ENCODE measurements at regions not wholly inside any gene's neighbourhood (a gene's known extent, or its start where the extent isn't known, plus 50 kb on each side); places are given as distances from the start of the nearest gene placed in this dataset.
"Not testable (repeated sequence)": the region's sequence is repeated elsewhere in the genome, so short reads cannot be mapped to it uniquely, and the experiment has no call there.

DNA sequence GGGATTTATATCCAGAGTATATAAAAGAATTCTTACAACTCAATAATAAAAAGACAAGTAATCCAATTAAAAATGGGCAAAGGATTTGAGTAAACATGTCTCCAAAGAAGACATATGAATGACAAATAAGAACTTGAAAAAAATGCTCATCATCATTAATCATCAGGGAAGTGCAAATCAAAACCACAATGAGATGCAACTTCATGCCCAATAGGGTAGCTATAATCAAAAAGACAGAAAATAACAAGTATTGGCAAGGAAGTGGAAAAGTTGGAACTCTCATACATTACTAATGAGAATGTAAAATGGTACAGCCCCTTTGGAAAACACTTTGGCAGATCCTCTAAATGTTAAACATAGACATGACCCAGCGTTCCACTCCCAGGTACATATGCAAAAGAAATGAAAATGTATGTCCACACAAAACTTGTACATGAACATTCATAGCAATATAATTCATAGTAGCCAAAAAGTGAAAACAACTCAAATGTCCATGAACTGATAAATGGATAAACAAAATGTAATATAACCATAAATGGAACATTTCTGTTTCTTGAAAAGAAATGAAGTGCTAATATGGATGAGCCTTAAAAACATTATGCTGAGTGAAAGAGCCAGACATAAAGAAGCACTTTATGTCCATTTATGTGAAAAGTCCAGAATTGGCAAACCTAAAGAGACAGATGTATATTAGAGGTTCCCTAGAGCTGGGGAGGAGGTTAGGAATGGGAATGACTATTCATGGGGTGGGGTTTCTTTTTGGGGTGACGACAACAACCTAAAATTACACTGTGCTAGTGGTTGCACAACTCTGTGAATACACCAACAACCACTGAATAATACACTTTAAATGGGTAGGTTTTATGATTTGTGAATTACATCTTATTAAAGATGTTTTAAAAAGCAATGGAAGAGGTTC lies 259.7 kb downstream of the RHOU start:
- no peak for DNase-seq

DNA sequence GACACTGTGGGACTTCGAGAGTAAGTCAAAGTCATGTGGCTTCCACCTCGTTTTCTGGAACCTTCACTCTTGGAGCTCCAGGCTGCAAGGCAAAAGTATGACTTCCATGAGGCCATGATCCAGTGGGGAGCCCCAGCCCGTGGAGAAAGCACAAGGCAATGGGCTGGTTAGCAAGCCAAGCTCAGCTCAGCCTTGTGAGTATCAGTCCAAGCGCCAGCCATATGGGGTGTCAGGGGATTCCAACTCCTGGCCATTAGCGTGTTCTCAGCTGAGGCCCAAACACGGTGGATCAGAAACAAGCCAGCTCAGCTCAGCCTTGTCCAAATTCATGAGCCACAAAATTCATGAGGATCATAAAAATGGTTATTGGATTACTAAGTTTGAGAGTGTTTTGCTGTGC lies 261.0 kb downstream of the RHOU start:
- no peak for DNase-seq

DNA sequence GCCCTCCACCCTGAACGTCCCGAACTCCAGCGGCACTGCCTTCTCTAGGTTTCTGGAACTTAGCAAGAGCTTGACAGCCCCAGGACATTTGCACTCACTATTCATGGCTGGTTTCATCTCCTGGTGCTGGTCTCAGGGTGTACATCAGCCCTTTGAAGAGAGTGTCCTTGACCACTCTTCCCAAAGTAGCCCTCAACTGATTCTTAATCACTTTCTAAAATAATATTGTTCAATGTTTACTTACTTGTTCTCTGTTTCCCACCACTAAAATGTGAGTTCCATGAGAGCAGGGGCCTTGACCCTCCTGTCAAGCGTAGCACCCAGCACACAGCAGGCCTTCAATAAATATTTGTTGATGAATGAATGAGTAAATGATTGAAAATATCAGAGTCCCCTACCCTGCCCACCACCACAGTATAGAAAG lies 262.5 kb downstream of the RHOU start:
- DNase-seq = no peak

DNA sequence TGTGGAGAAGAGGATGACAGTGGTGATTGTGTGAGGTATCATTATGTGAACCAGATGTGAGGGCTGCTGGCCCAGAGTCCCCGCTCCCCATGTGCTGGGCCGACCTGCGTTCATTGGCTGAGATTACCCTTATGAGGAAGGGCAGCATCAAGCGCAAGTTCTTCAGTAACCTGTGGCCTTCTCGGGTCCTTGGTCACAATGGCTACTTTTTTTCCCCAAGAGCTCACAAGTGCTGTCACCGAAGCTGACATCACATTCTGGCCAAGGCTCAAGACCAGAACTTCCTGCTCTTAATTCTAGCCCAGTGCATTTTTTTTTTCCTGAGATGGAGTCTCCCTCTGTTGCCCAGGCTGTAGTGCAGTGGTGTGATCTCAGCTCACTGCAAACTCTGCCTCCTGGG lies 262.9 kb downstream of the RHOU start:
- DNase-seq = no peak

DNA sequence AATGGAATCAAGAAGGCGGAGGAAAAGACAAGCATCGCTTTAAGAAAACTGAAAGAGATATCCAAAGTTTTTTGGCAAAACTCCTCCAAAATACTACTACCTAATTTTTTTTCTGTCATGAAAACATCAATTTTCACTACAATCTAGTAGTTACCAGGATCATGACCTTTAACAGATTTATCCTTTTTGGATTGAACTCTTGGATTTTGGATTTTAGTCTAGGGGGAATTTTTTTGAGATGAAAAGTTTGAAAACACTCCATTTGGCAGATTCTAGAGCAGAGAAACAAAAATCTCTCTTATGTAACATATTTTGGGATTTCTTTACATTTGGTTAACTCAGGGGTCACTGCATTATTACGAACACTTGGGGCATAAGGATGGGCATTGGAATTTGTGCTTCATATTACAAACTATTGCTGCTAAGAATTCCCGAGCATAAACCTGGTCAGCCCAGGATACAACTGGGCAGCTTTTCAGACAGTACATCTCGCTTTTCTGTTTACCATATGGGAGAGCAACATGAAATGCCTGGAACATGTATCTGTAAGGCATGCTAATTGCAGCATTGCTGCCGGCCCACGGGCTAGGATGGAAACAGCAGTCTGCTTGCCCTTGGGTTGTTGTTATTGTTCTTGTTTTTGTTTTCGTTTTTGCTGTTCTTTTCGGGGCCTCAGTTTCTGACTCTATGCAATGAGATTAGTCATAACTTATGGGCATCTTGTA lies 264.3 kb downstream of the RHOU start:
- no peak for DNase-seq

DNA sequence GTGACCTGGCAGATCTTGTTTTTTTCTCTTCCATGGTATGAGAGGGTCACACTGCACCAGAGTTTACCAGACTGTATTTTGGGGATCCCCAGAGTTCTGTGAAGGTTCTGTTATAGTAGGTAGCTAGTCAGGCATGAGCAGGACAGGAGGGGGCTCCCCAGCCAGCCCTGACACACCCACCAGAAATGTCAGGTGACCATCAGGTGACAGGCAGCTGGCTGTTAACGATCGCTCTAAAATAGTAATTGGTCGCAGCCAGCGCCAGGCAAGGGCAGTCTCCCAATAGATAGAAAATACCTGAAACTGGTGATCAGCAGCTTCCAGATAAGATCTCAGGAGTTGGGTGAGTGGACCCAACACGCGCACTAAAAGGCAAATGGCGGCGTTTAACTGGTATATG lies 264.9 kb downstream of the RHOU start:
- no peak for DNase-seq

DNA sequence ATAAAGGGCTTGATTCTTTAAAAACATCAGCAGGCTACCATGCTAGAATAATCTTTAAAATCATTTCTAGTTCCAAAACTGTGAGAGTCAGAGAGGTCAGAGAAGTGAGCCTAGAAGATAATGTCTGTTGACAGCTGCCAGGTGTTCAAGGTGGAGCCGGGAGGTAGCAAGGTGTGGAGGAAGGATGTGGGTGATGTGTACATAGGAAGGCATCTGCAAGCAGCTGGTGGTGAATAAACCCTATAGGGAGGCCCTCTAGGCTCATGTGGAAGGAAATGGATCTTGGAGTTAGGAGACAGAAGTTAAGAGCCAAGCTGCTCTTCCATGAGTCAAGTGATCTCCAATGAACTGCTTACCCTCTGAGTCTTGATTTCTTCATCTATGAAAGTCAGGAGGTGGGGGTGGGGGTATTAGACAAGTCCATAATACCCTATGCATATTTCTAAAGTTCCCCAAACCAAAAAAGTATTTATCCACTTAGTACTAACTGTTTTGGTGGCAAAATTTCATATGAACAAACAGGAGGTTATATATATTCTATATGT lies 266.3 kb downstream of the RHOU start:
- DNase-seq = no peak

DNA sequence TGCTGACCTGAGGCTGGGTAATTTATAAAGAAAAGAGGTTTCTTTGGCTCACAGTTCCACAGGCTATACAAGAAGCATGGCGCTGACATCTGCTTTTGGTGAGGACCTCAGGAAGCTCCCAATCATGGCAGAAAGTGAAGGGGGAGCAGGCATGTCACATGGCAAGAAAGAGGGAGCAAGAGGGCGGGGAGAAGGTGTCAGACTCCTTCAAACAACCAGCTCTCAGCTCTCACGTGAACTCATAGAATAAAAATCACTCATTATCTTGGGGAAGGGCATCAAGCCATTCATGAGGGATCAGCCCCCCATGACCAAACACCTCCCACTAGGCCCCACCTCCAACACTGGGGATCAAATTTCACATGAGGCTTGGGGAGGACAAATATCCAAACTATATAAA lies 266.8 kb downstream of the RHOU start:
- no peak for DNase-seq

DNA sequence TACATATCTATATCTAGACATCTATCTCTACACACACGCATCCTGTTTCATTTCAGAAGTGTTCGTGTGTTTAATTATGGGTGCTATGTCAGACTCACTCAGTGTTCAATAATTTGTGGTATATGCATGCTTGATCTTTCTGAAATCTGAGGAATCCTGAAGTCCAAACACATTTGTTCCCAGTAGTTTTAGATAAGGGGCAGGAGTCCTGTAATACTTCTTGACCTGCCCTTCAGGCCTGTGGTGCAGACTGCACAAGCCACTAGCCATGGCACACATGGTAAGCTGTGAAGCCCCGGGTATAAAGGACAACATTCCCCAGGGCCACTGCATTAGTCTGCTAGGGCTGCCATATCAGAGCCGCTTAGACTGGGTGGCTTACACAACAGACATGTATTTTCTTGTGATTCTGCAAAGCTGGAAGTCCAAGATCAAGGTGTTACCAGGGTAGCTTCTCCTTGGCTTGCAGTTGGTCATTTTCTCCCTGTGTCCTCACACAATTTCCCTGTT lies 267.2 kb downstream of the RHOU start:
- DNase-seq = no peak

DNA sequence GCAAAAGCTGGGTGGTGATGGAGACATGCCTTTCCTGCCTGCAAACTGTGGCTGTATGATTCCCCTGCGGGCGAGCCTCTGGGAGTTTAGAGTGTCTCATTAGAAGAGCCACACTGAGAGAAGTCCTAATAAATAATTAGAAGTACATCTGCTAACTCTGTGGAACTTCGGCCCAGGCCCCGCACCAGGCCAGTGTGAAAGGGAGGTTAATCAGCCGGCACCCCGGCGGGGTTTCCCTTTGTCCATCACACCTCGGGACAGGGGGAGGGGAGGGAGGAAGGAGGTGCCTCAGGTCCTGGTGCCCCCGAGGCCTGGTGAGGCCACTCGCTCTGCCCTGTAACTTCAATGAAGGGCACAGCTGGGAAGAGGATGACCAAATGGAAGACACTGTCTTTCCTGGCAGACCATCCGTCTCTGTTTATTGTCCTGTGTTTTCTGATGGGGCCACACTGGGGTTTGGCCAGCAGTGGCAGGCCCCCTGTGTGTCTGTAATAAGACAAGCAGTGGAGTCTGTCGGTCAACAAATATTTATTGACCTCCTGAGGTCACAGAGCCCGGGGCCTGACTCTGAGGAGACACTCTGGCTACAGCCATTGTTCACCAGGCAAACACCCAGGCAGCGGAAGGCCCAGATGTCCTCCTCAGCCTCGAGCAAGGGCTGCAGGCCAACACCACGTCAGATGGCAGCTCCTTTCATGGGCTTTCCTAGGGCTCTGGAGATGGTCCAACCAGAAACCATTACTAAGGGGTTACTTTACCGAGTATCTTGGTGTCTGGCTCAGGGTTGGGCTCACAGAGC lies 267.5 kb upstream of the RAB4A start:
- no peak for DNase-seq

DNA sequence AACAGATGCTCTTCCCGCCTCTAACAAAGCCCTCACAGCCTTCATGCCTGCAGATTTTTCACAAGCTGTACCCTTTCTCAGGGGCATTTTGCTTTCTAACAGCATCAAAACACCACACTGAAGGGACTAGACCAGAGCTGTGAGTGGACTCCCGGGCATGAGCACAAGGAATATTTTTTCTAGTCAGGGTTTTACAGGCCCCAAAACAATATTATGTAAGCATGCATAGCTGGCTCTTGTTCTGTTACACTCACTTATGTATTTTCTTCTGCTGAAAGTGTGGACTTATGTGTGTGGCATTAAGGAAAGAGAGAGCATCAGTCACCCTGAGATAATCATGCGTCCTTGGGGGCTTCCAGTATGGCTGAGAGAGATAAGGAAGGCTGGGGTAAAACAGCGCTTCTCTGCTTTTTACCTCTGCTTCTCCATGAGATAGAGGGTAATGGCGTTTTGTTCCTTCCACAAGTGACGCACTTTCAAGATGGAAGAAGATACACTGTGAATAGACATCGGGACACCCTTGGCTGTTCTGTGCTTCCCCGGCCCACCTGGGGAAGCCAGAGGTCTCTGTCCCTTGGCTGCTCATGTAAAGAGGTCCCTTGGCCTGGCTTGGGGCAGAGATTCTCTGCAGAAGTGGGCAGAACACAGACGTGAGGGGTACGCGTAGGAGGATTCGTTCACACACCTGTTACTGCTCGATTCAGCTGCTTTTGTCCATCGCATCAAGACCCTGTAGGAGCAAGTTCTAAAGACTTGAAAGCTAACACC lies 266.7 kb upstream of the RAB4A start:
- DNase-seq = no peak

DNA sequence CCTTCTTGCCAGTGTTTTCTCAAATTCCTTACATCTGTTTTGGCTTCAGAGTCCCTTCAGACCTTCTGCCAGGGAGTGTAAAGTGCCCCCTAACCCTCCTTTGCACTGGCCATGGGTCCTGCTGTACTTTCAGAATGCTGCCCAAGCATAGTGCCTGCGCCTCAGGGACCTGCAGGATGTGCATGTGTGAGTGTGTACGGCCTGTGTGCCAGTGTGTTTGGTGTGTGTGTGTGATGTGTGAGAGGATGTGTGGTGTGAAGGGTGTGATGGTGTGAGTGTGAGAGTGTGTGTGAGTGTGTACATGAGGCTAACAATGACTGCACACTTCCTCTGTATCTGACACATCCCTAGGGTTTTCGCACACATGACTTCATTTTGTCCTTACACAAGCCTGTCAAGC lies 265.8 kb upstream of the RAB4A start:
- DNase-seq = no peak

DNA sequence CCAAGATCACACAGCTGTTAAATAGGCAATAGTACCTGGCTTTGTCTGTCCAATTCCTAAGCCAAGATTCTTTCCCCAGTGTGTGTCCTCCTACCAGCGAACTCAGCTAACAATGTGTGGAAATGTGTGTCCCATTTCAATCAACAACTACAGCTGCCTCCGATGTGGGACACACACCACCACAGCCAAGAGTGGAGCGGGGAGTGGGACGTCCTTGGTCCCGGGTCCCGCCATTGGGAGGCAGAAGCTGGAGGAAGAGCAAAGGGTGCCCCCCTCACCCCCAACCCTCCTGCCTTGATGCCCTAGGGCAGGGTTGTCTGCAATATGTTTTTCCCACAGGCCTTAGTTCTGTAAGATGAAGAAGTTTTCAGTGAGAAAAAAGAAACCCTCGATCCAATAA lies 265.4 kb upstream of the RAB4A start:
- DNase-seq = no peak

DNA sequence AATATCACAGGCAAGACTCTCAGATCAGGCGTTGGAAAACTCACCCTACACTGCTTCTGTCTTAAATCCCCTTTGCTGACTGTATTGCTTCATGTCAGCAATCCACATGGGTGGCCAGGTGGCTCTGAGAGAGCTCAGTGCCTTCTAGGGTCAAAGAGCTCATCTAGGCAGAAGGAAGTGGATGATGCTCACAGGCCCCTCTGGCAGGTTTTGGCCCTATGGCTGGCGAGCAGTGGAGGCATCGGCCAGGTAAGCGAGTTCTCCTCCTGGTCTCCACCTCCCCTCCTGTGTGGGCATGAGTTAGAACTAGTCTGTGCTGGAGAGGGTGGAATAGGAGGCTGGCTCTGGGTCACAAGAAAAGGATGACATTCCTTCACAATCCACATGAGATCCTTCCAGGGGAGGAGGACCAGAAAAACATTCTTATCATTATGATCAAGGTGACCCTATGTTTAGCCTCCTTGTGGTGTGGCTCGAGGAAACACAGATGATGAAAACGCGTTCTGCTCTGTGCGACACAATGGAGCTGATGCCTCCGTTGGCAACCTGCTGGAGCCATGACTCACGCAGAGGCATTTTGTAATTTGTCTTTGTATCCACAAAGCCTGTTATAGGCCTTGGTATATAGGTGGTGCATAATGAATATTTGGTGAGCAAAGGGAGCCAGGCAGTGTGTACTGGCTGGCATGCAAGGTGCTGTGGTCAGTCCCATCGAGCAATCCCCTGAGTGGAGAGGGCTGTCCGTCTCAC lies 264.6 kb upstream of the RAB4A start:
- no peak for DNase-seq

DNA sequence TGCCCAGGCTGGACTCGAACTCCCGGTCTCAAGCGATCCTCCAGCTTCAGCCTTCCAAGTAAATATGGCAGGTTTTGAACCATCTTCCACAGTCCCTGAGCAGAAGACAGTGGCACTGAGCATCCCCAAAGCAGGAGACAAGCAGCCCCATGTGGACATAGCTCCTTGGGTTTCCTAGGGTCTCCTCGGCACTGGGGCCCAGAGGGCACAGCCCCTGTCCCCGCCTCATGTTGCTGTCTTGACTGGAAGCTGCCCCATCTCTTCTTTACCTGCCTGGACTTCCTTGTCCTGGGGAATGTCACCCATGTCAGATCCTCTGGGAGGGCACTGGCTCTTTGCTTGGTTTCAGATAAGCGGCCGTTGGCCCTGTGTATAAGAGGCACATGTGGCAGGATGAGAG lies 263.7 kb upstream of the RAB4A start:
- no peak for DNase-seq

DNA sequence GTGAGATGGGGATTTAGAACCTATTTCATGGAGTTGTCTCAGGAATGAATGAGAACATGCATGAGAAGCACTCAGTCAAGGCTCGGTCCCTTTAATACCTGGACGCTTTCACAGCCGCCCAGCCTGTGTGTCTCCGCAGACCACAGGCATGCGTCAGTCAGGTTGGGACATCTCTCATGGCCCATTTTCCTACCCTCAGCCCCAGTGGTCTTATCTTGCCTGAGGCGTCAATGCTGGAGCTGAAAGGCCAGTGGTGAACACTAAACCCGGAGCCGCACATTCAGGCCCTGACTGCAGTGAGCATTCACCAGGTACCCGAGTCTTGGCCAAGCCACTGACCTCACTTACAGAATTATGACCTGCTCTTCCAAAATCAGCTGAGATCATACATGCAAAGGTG lies 263.2 kb upstream of the RAB4A start:
- DNase-seq = no peak

DNA sequence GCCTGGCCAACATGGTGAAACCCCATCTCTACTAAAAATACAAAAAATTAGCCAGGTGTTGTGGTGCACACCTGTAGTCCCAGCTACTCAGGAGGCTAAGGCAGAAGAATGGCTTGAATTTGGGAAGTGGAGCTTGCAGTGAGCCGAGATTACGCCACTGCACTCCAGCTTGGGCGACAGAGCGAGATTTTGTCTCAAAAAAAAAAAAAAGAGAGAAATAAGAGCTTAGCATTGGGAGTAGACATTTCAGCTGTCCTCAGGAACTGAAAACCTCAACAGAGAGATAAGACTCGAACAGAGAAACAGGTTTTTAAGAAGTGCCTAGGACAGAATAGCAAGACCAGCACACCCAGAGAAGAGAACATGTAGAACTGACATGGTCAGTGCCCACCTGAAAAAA lies 262.6 kb upstream of the RAB4A start:
- not testable (repeated sequence) for DNase-seq

DNA sequence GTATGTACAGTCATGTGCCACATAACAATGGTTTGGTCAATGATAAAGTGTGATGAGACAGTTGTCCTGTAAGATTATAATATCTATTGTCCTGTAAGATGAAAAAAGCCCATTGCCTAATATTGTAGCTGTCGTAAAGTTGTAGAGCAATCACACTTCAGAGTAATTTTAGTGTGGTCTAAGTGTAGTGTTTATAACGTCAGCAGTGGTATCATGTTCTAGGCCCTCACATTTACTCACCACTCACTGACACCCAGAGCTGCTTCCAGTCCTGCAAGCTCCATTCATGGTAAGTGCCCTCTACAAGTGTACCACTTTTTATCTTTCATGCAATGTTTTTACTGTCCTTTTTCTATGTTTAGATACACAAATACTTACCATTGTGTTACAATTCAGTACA lies 259.9 kb upstream of the RAB4A start:
- no peak for DNase-seq

DNA sequence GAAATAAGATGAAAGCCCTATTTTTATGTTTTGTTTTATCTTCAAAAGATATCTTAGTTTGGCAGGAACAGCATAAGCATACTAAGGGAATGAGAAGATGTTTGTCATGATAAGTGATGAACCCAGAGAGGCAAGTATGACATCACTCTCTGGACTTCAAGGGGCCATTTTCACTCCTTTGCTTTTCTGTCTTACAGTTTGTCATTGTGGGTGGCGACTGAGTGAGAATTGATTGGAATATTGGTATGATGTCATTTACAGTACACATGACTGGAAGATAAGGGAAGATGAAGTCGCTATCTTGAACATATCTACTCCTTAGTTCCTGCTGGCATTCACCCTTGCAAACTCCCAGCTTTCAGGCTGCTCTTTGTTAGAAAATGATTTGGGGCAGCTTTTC lies 258.1 kb upstream of the RAB4A start:
- DNase-seq = no peak

DNA sequence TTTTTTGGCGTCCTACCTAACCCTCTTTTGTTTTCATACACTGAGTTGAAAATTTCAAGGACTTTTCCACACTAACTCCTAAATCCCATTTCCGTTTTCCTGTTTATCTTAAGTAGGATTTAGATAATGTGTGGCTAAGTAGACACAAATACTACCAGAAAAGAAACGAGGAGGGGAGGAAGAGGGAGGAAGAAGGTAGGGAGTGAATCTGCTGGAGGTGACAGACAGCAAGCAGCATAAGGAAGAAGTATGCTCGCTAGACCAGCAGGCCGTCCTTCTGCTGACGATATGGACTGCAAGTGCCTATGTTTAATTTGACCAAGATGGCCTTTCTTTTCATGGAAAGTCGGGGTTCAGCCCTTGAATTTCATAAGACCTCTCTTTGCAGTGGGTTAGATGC lies 256.9 kb upstream of the RAB4A start:
- DNase-seq = no peak

DNA sequence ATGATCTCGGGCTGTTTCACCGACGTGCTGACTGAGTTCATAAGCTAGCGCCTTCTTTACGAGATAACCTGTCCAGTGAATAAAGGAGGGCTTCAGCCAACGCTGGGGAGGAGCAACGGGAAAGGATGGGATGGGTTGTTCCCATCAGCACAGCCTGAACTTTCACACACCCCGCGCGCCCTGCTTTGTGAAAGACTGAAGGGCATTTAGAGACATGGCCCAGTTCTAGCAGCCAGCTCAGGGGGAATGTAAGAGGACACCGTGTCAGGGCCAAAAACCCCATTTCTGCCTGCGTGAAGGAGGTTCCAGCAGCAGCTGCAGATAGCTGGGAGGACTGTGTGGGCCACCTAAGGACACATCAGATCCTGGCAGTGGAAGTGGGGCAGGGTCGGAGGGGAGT lies 255.1 kb upstream of the RAB4A start:
- DNase-seq = no peak

DNA sequence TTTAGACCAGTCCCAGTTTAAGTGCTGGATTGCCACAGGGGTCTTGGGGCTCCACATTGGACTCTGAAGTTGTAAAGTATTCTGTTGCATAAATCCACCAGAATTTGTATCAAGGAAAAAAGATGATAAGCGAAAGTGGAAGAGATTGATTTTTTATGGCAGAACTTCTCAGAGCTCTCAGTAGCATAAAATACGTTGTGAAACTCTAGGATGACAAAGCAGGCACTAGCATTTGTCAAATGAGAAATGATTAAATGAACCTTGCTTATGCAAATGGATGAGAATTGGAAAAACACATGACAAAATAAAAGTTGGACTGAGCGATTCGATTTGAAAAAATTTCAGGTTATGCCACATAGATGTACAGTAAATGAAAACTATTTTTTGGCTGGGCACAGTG lies 253.8 kb upstream of the RAB4A start:
- no peak for DNase-seq
